Stimulated activated CD8-positive, alpha-beta memory T cell treated with anti-CD3 and anti-CD28 coated beads, Interleukin-7, amount 100 ng/mL, for 1 hour (primary cell): ENCODE measurements at regions not wholly inside any gene's neighbourhood (a gene's known extent, or its start where the extent isn't known, plus 50 kb on each side); places are given as distances from the start of the nearest gene placed in this dataset.

Source experiments
- DNase-seq, 2 donors: peaks; one replicate each; pipeline ENCODE4 v3.0.0-alpha.2; 2020; ENCODE audit warnings: low read depth in 2 of 2

- no peak for DNase-seq
Observed at GRCh38 chr13:74871369-74872070, 610.4 kb downstream of the TBC1D4 start.

- no peak for DNase-seq
Observed at GRCh38 chr13:74870865-74871264, 611.1 kb downstream of the TBC1D4 start.

- no peak for DNase-seq
Observed at GRCh38 chr13:74869846-74870245, 612.1 kb downstream of the TBC1D4 start.

GRCh38 chr13:74868049-74868448 lies 613.9 kb downstream of the TBC1D4 start:
- DNase-seq, result no peak

GRCh38 chr13:74867460-74867859 lies 614.5 kb downstream of the TBC1D4 start:
- no peak for DNase-seq

GRCh38 chr13:74866101-74866500 lies 615.9 kb downstream of the TBC1D4 start:
- no peak for DNase-seq

- no peak for DNase-seq
Observed at GRCh38 chr13:74865656-74866055, 616.3 kb downstream of the TBC1D4 start.

- no peak for DNase-seq
Observed at GRCh38 chr13:74860789-74861188, 621.2 kb downstream of the TBC1D4 start.

- DNase-seq, result no peak
Observed at GRCh38 chr13:74850893-74851292, 631.1 kb downstream of the TBC1D4 start.

- no peak for DNase-seq
Observed at GRCh38 chr13:74847966-74848365, 634.0 kb downstream of the TBC1D4 start.

GRCh38 chr13:74845806-74846205 lies 636.2 kb downstream of the TBC1D4 start:
- DNase-seq, result no peak

GRCh38 chr13:74841651-74842050 lies 640.3 kb downstream of the TBC1D4 start:
- DNase-seq, result no peak

GRCh38 chr13:74841123-74841522 lies 640.8 kb downstream of the TBC1D4 start:
- no peak for DNase-seq

- DNase-seq, result no peak
Observed at GRCh38 chr13:74839656-74840055, 642.3 kb downstream of the TBC1D4 start.

- no peak for DNase-seq
Observed at GRCh38 chr13:74838096-74838495, 643.9 kb downstream of the TBC1D4 start.

GRCh38 chr13:74836628-74837027 lies 645.3 kb downstream of the TBC1D4 start:
- no peak for DNase-seq

- no peak for DNase-seq
Observed at GRCh38 chr13:74835579-74835978, 646.4 kb downstream of the TBC1D4 start.

GRCh38 chr13:74825938-74826246 lies 656.1 kb downstream of the TBC1D4 start:
- no peak for DNase-seq

- DNase-seq, result no peak
Observed at GRCh38 chr13:74825152-74825937, 656.6 kb downstream of the TBC1D4 start.

GRCh38 chr13:74820809-74821208 lies 661.2 kb downstream of the TBC1D4 start:
- no peak for DNase-seq

GRCh38 chr13:74819549-74819948 lies 662.4 kb downstream of the TBC1D4 start:
- DNase-seq, result no peak

- DNase-seq, result no peak
Observed at GRCh38 chr13:74816737-74817136, 665.2 kb downstream of the TBC1D4 start.

- DNase-seq, result no peak
Observed at GRCh38 chr13:74796157-74796556, 662.0 kb upstream of the KLF12 start.

- no peak for DNase-seq
Observed at GRCh38 chr13:74795526-74795925, 661.3 kb upstream of the KLF12 start.
